Activated CD4-positive, alpha-beta T cell treated with anti-CD3 and anti-CD28 coated beads, Interleukin-2, amount 10 ng/mL, durations not matched to agents 7 days and 5 days (primary cell): ENCODE measurements at regions not wholly inside any gene's neighbourhood (a gene's known extent, or its start where the extent isn't known, plus 50 kb on each side); places are given as distances from the start of the nearest gene placed in this dataset.
"Not testable (repeated sequence)": the region's sequence is repeated elsewhere in the genome, so short reads cannot be mapped to it uniquely, and the experiment has no call there.

ENCODE experiments used
- CTCF ChIA-PET: fragments of 350-600 bp; sonication (Branson Sonifier 250); formaldehyde crosslinking; loops from one replicate; lab custom pipeline; 2021; ENCODE audit warnings: antibody characterized with exemption; lab: Charles Lee
- POLR2A ChIA-PET: fragments of 350-600 bp; sonication (Branson Sonifier 250); formaldehyde crosslinking; loops from one replicate; lab custom pipeline; 2021; ENCODE audit warnings: antibody characterized with exemption; lab: Charles Lee
- DNase-seq: peaks from one replicate; pipeline ENCODE4 v3.0.0-alpha.2; 2020
- H3K27ac Mint-ChIP-seq: one replicate; pipeline ENCODE4 v1.8.0; 2021; ENCODE audit warnings: mild to moderate bottlenecking, moderate library complexity, mixed read lengths
- H3K27me3 Mint-ChIP-seq: one replicate; pipeline ENCODE4 v1.8.0; 2021; ENCODE audit warnings: mixed read lengths
- H3K36me3 Mint-ChIP-seq: one replicate; pipeline ENCODE4 v1.8.0; 2021; ENCODE audit warnings: low read depth, mixed read lengths
- H3K4me1 Mint-ChIP-seq: one replicate; pipeline ENCODE4 v1.8.0; 2021; ENCODE audit warnings: mixed read lengths
- H3K4me3 Mint-ChIP-seq: one replicate; pipeline ENCODE4 v1.8.0; 2021; ENCODE audit warnings: mild to moderate bottlenecking, moderate library complexity, mixed read lengths
- H3K9me3 Mint-ChIP-seq: one replicate; pipeline ENCODE4 v1.8.0; 2021; ENCODE audit warnings: mixed read lengths

GRCh38 chr9:129539446-129539845 is 81.5 kb downstream of the C9orf50 start:
- H3K4me3 Mint-ChIP-seq = no peak overlapping the region
- H3K36me3 Mint-ChIP-seq = peaks cover 1% of the 10 kb centered on the region
- POLR2A ChIA-PET = interaction anchor here (0.6 kb wide), 1 partner anchor 47 kb away, joined by 6 read pairs; no protein-coding TSS in a partner anchor
- CTCF ChIA-PET = interaction anchor here (0.9 to 1.1 kb wide), 2 partner anchors 34 to 193 kb away, joined by 3 to 4 read pairs; no protein-coding TSS in a partner anchor
- H3K27me3 Mint-ChIP-seq = peaks cover 14% of the 10 kb centered on the region
- no peak overlapping the region for H3K27ac Mint-ChIP-seq
- no peaks in the 10 kb centered on the region for H3K4me1 Mint-ChIP-seq
- H3K9me3 Mint-ChIP-seq = peaks cover 9% of the 10 kb centered on the region
- DNase-seq = no peak

- H3K4me1 Mint-ChIP-seq, POLR2A ChIA-PET, H3K27me3 Mint-ChIP-seq, H3K36me3 Mint-ChIP-seq, H3K4me3 Mint-ChIP-seq, DNase-seq, H3K27ac Mint-ChIP-seq: not testable (repeated sequence)
- CTCF ChIA-PET = interaction anchor here (1.1 kb wide), 1 partner anchor 213 kb away, joined by 3 read pairs; no protein-coding TSS in a partner anchor
- peaks cover 11% of the 10 kb centered on the region for H3K9me3 Mint-ChIP-seq
These were observed 89.0 kb downstream of the C9orf50 start for GRCh38 chr9:129531860-129532402.

- DNase-seq, CTCF ChIA-PET, H3K4me1 Mint-ChIP-seq, H3K36me3 Mint-ChIP-seq, H3K27ac Mint-ChIP-seq, H3K4me3 Mint-ChIP-seq, POLR2A ChIA-PET: not testable (repeated sequence)
- H3K9me3 Mint-ChIP-seq = peaks cover 11% of the 10 kb centered on the region
- H3K27me3 Mint-ChIP-seq = peaks cover 13% of the 10 kb centered on the region
These were observed 92.9 kb downstream of the C9orf50 start for GRCh38 chr9:129527955-129528354.

- no peak for DNase-seq
- CTCF ChIA-PET = interaction anchor here (1.0 to 1.2 kb wide), 2 partner anchors 11 to 24 kb away, joined by 3 read pairs; no protein-coding TSS in a partner anchor
- POLR2A ChIA-PET = no interaction called here
- Mint-ChIP-seq H3K4me1 (peaks cover 6% of the 10 kb centered on the region), H3K36me3 (peaks cover 5% of the 10 kb centered on the region), H3K4me3 (no peak overlapping the region), H3K27me3 (peaks cover 6% of the 10 kb centered on the region), H3K27ac (no peak overlapping the region), H3K9me3 (peaks cover 11% of the 10 kb centered on the region)
These were observed 95.2 kb downstream of the C9orf50 start for GRCh38 chr9:129525656-129526196.

GRCh38 chr9:129524582-129525270 is 96.2 kb downstream of the C9orf50 start:
- no peak for DNase-seq
- H3K27ac Mint-ChIP-seq = no peak overlapping the region
- peaks cover 5% of the 10 kb centered on the region for H3K36me3 Mint-ChIP-seq
- H3K4me1 Mint-ChIP-seq = peaks cover 1% of the 10 kb centered on the region
- POLR2A ChIA-PET = no interaction called here
- CTCF ChIA-PET = no interaction called here
- peaks cover 10% of the 10 kb centered on the region for H3K9me3 Mint-ChIP-seq
- H3K27me3 Mint-ChIP-seq = peaks cover 6% of the 10 kb centered on the region
- H3K4me3 Mint-ChIP-seq = no peak overlapping the region

- POLR2A ChIA-PET = no interaction called here
- H3K27ac Mint-ChIP-seq = no peak overlapping the region
- peaks cover 8% of the 10 kb centered on the region for H3K9me3 Mint-ChIP-seq
- peaks cover 6% of the 10 kb centered on the region for H3K27me3 Mint-ChIP-seq
- H3K4me1 Mint-ChIP-seq = no peaks in the 10 kb centered on the region
- no peak overlapping the region for H3K4me3 Mint-ChIP-seq
- H3K36me3 Mint-ChIP-seq = peaks cover 5% of the 10 kb centered on the region
- CTCF ChIA-PET = no interaction called here
- DNase-seq = no peak
These were observed 96.8 kb downstream of the C9orf50 start for GRCh38 chr9:129523943-129524581.

- Mint-ChIP-seq H3K27me3 (peaks cover 6% of the 10 kb centered on the region), H3K4me3 (no peak overlapping the region), H3K36me3 (peaks cover 3% of the 10 kb centered on the region), H3K27ac (no peak overlapping the region), H3K4me1 (no peaks in the 10 kb centered on the region), H3K9me3 (peaks cover 8% of the 10 kb centered on the region)
- ChIA-PET POLR2A (no interaction called here), CTCF (no interaction called here)
- DNase-seq = no peak
These were observed 98.5 kb downstream of the C9orf50 start for GRCh38 chr9:129522351-129522750.

- peaks cover 13% of the 10 kb centered on the region for H3K9me3 Mint-ChIP-seq
- no peaks in the 10 kb centered on the region for H3K4me1 Mint-ChIP-seq
- no peaks in the 10 kb centered on the region for H3K27me3 Mint-ChIP-seq
- ChIA-PET POLR2A (no interaction called here), CTCF (interaction anchor here (0.8 to 1.9 kb wide), 4 partner anchors 9 to 374 kb away, joined by 3 to 5 read pairs (median 4); no protein-coding TSS in a partner anchor)
- H3K4me3 Mint-ChIP-seq = no peak overlapping the region
- no peak for DNase-seq
- no peak overlapping the region for H3K27ac Mint-ChIP-seq
- H3K36me3 Mint-ChIP-seq = no peaks in the 10 kb centered on the region
These were observed 100.8 kb downstream of the C9orf50 start for GRCh38 chr9:129520082-129520481.

- no peak for DNase-seq
- Mint-ChIP-seq H3K4me3 (no peak overlapping the region), H3K27me3 (no peaks in the 10 kb centered on the region), H3K9me3 (peaks cover 22% of the 10 kb centered on the region), H3K27ac (no peak overlapping the region), H3K36me3 (peaks cover 4% of the 10 kb centered on the region), H3K4me1 (no peaks in the 10 kb centered on the region)
- ChIA-PET CTCF (no interaction called here), POLR2A (no interaction called here)
These were observed 102.8 kb downstream of the C9orf50 start for GRCh38 chr9:129518074-129518473.

GRCh38 chr9:129517006-129517405 is 103.9 kb downstream of the C9orf50 start:
- ChIA-PET POLR2A (no interaction called here), CTCF (no interaction called here)
- Mint-ChIP-seq H3K4me3 (no peak overlapping the region), H3K9me3 (peaks cover 28% of the 10 kb centered on the region), H3K27ac (no peak overlapping the region), H3K4me1 (no peaks in the 10 kb centered on the region), H3K27me3 (peaks cover 3% of the 10 kb centered on the region), H3K36me3 (peaks cover 4% of the 10 kb centered on the region)
- DNase-seq = no peak

- H3K4me1 Mint-ChIP-seq = no peaks in the 10 kb centered on the region
- H3K4me3 Mint-ChIP-seq = no peak overlapping the region
- peaks cover 30% of the 10 kb centered on the region for H3K9me3 Mint-ChIP-seq
- no peak overlapping the region for H3K27ac Mint-ChIP-seq
- POLR2A ChIA-PET = no interaction called here
- CTCF ChIA-PET = interaction anchor here (1.0 kb wide), 1 partner anchor 11 kb away, joined by 3 read pairs; no protein-coding TSS in a partner anchor
- H3K27me3 Mint-ChIP-seq = peaks cover 4% of the 10 kb centered on the region
- H3K36me3 Mint-ChIP-seq = peaks cover 4% of the 10 kb centered on the region
- DNase-seq = no peak
These were observed 106.0 kb downstream of the C9orf50 start for GRCh38 chr9:129514891-129515290.

GRCh38 chr9:129514497-129514867 is 106.4 kb downstream of the C9orf50 start:
- Mint-ChIP-seq H3K9me3 (peaks cover 30% of the 10 kb centered on the region), H3K4me1 (no peaks in the 10 kb centered on the region), H3K36me3 (peaks cover 4% of the 10 kb centered on the region), H3K27me3 (peaks cover 4% of the 10 kb centered on the region), H3K27ac (no peak overlapping the region), H3K4me3 (no peak overlapping the region)
- ChIA-PET POLR2A (no interaction called here), CTCF (interaction anchor here (1.0 kb wide), 2 partner anchors 12 to 32 kb away, joined by 3 read pairs; no protein-coding TSS in a partner anchor)
- no peak for DNase-seq
